ENCODE measurements at regions not wholly inside any gene's neighbourhood (a gene's known extent, or its start where the extent isn't known, plus 50 kb on each side); places are given as distances from the start of the nearest gene placed in this dataset.

DNA sequence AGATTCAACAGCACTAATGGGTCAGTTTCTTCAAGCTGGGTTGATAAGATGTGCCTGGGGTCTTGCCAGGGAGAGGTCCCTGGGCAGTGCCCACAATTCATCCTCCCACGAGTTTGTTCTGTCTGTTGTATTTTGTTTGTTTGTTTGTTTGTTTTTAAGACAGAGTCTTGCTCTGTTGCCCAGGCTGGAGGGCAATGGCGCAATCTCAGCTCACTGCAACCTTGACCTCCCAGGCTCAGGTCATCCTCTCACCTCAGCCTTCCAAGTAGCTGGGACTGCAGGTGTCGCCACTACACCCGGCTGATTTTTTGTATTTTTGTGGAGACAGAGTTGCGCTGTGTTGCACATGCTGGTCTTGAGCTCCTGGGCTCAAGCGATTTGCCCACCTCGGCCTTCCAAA is 120.1 kb downstream of the NUFIP1 start:
- dilution Hi-C loops (cut with MboI; ENCODE audit: extremely low pct_ligation_motif_present, low sequenced_read_pairs) = no loop called here
- Histone ChIP-seq H3K27me3 (ENCODE audit: control insufficient read depth in 2 of 2, insufficient read depth in 2 of 2, low read length in 2 of 2) (no peaks in the 10 kb centered on the region), H4K20me1 (replicated peaks; ENCODE audit: control insufficient read depth, extremely low read depth, insufficient read depth, low read length) (no peaks in the 10 kb centered on the region), H3K9me1 (replicated peaks; ENCODE audit: control insufficient read depth, extremely low read depth, insufficient read depth, low read length) (no peaks in the 10 kb centered on the region), H3K4me3 (replicated peaks in 1 of 3; ENCODE audit: insufficient read depth in 1 of 3, low read depth in 1 of 3, low read length in 3 of 3) (no peak overlapping the region), H3K79me2 (ENCODE audit: control insufficient read depth, insufficient read depth, low read length) (no peaks in the 10 kb centered on the region), H3K27ac (ENCODE audit: insufficient read depth, low read depth, low read length) (no peak overlapping the region), H3K9me3 (replicated peaks; ENCODE audit: control insufficient read depth, insufficient read depth, low read length) (no peaks in the 10 kb centered on the region), H2AFZ (ENCODE audit: low read depth, low read length) (no peak overlapping the region), H3K4me1 (ENCODE audit: control insufficient read depth, extremely low read depth, insufficient read depth, low read length) (peaks cover 8% of the 10 kb centered on the region), H3K4me2 (ENCODE audit: insufficient read depth, low read length) (no peak overlapping the region), H3K36me3 (ENCODE audit: control insufficient read depth in 2 of 2, extremely low read depth in 1 of 2, insufficient read depth in 2 of 2, low read length in 2 of 2) (no peaks in the 10 kb centered on the region), H3K9ac (replicated peaks; ENCODE audit: extremely low read depth, insufficient read depth, low read length) (no peak overlapping the region)
- intact Hi-C loops (cut with micrococcal nuclease) = no loop called here
- ChIA-PET CTCF (interaction anchor here (0.7 kb wide), 1 partner anchor 53 kb away, joined by 3 read pairs; no protein-coding TSS in a partner anchor), POLR2A (no interaction called here)
- no peak for TF ChIP-seq POLR2AphosphoS5 (IDR thresholded peaks at IDR 0.05; ENCODE audit: insufficient read depth, low read depth, low read length)
- TF ChIP-seq MYC (IDR thresholded peaks at IDR 0.05; ENCODE audit: low read depth, low read length) = no peak
- TF ChIP-seq FOS (IDR thresholded peaks at IDR 0.05; ENCODE audit: borderline replicate concordance, insufficient read depth, low read length) = no peak
- TF ChIP-seq JUN (IDR thresholded peaks at IDR 0.05; ENCODE audit: borderline replicate concordance, insufficient read depth, insufficient read length, low read depth) = no peak
- no peak for DNase-seq (ENCODE audit: low read depth, low spot score)
- FAIRE-seq = no peak
- BruUV-seq (replicated peaks) = no TSS peak

DNA sequence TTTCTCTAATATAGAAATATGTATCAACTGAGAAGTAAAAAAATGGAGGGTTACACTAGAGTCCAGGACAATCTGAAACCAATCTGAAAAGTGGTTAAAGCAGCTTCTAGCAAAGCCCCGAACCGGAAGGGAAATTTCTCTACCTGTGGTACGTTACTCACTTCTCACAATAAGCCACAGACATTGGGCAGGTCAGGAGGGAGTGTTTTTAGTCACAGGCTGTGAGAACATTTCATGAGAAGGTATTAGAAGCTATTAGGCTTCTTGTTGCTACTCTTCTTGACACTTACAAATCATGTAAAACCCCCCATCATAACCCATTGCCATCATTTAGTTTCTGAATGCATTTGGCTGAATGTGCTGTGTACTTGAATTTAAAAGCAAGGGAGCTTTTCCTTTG is 120.9 kb downstream of the NUFIP1 start:
- POLR2A ChIA-PET = no interaction called here

More for the DNA sequence above, 120.9 kb downstream of the NUFIP1 start:
- TF ChIP-seq FOS (IDR thresholded peaks at IDR 0.05; ENCODE audit: borderline replicate concordance, insufficient read depth, low read length) = no peak
- no peak for TF ChIP-seq JUN (IDR thresholded peaks at IDR 0.05; ENCODE audit: borderline replicate concordance, insufficient read depth, insufficient read length, low read depth)
- no peak for TF ChIP-seq MYC (IDR thresholded peaks at IDR 0.05; ENCODE audit: low read depth, low read length)
- FAIRE-seq (no peak), DNase-seq (ENCODE audit: low read depth, low spot score) (no peak)
- no peak overlapping the region for H3K27ac ChIP-seq (ENCODE audit: insufficient read depth, low read depth, low read length)
- H4K20me1 ChIP-seq (replicated peaks; ENCODE audit: control insufficient read depth, extremely low read depth, insufficient read depth, low read length) = no peaks in the 10 kb centered on the region
- H3K27me3 ChIP-seq (ENCODE audit: control insufficient read depth in 2 of 2, insufficient read depth in 2 of 2, low read length in 2 of 2) = no peaks in the 10 kb centered on the region
- H3K36me3 ChIP-seq (ENCODE audit: control insufficient read depth in 2 of 2, extremely low read depth in 1 of 2, insufficient read depth in 2 of 2, low read length in 2 of 2) = no peaks in the 10 kb centered on the region
- no peaks in the 10 kb centered on the region for H3K79me2 ChIP-seq (ENCODE audit: control insufficient read depth, insufficient read depth, low read length)
- H3K4me2 ChIP-seq (ENCODE audit: insufficient read depth, low read length) = no peak overlapping the region
- H3K9me1 ChIP-seq (replicated peaks; ENCODE audit: control insufficient read depth, extremely low read depth, insufficient read depth, low read length) = no peaks in the 10 kb centered on the region
- no peak overlapping the region for H3K9ac ChIP-seq (replicated peaks; ENCODE audit: extremely low read depth, insufficient read depth, low read length)
- peaks cover 8% of the 10 kb centered on the region for H3K4me1 ChIP-seq (ENCODE audit: control insufficient read depth, extremely low read depth, insufficient read depth, low read length)
- CTCF ChIA-PET = interaction anchor here (0.7 to 1.2 kb wide), 4 partner anchors 23 to 52 kb away, joined by 3 to 4 read pairs (median 3); no protein-coding TSS in a partner anchor
- intact Hi-C loops (cut with micrococcal nuclease) (no loop called here), dilution Hi-C loops (cut with MboI; ENCODE audit: extremely low pct_ligation_motif_present, low sequenced_read_pairs) (no loop called here)
- no peak overlapping the region for H2AFZ ChIP-seq (ENCODE audit: low read depth, low read length)
- H3K9me3 ChIP-seq (replicated peaks; ENCODE audit: control insufficient read depth, insufficient read depth, low read length) = no peaks in the 10 kb centered on the region
- H3K4me3 ChIP-seq (replicated peaks in 1 of 3; ENCODE audit: insufficient read depth in 1 of 3, low read depth in 1 of 3, low read length in 3 of 3) = no peak overlapping the region
- no TSS peak for BruUV-seq (replicated peaks)
